MM.1S (cell line): ENCODE measurements at regions not wholly inside any gene's neighbourhood (a gene's known extent, or its start where the extent isn't known, plus 50 kb on each side); places are given as distances from the start of the nearest gene placed in this dataset.

Source experiments
- DNase-seq: peaks from one replicate; pipeline ENCODE4 v3.0.0-alpha.2; 2015
- H2AFZ ChIP-seq: fragments of 300-600 bp; sonication (generic); 2 replicates; pipeline ENCODE4 v1.6.0; 2016; ENCODE audit warnings: antibody characterized with exemption, low read length
- H3F3A ChIP-seq: fragments of 300-600 bp; sonication (generic); 2 replicates; pipeline ENCODE4 v1.6.1; 2016; ENCODE audit warnings: mild to moderate bottlenecking, antibody characterized with exemption, low read length, moderate library complexity, mixed read lengths; ENCODE audit not compliant: insufficient read depth
- H3K27ac ChIP-seq: fragments of 300-600 bp; sonication (generic); 2 replicates; pipeline ENCODE4 v1.5.1; 2016; ENCODE audit warnings: mild to moderate bottlenecking, low read length
- H3K27me3 ChIP-seq: fragments of 300-600 bp; sonication (generic); replicated peaks from 2 replicates; pipeline ENCODE4 v1.6.0; 2016; ENCODE audit warnings: low read length; ENCODE audit not compliant: insufficient read depth
- H3K36me3 ChIP-seq: fragments of 300-600 bp; sonication (generic); replicated peaks from 2 replicates; pipeline ENCODE4 v1.6.1; 2016; ENCODE audit warnings: mild to moderate bottlenecking, low read length, mixed read lengths; ENCODE audit not compliant: insufficient read depth
- H3K4me1 ChIP-seq: fragments of 300-600 bp; sonication (generic); 2 replicates; pipeline ENCODE4 v1.6.1; 2016; ENCODE audit warnings: low read length, mixed read lengths
- H3K4me2 ChIP-seq: fragments of 300-600 bp; sonication (generic); 2 replicates; pipeline ENCODE4 v1.6.0; 2016; ENCODE audit warnings: low read depth, low read length
- H3K4me3 ChIP-seq: fragments of 300-600 bp; sonication (generic); 2 replicates; pipeline ENCODE4 v1.5.1; 2016; ENCODE audit warnings: low read length, mixed read lengths
- H3K79me2 ChIP-seq: fragments of 300-600 bp; sonication (generic); 2 replicates; pipeline ENCODE4 v1.6.1; 2016; ENCODE audit warnings: mixed run types, low read length, mixed read lengths
- H3K9ac ChIP-seq: fragments of 300-600 bp; sonication (generic); 2 replicates; pipeline ENCODE4 v1.6.1; 2016; ENCODE audit warnings: low read length, mixed read lengths
- H3K9me2 ChIP-seq: fragments of 300-600 bp; sonication (generic); replicated peaks from 2 replicates; pipeline ENCODE4 v1.6.1; 2016; ENCODE audit warnings: mild to moderate bottlenecking, low read length, mixed read lengths; ENCODE audit not compliant: insufficient read depth
- H3K9me3 ChIP-seq: fragments of 300-600 bp; sonication (generic); replicated peaks from 2 replicates; pipeline ENCODE4 v1.6.1; 2016; ENCODE audit warnings: mild to moderate bottlenecking, low read length, mixed read lengths; ENCODE audit not compliant: insufficient read depth
- H4K20me1 ChIP-seq: fragments of 300-600 bp; sonication (generic); 2 replicates; pipeline ENCODE4 v1.6.1; 2016; ENCODE audit warnings: mild to moderate bottlenecking, low read length, moderate library complexity, mixed read lengths; ENCODE audit not compliant: insufficient read depth
- CTCF ChIP-seq: fragments of 300-600 bp; sonication (generic); IDR thresholded peaks from 2 replicates; pipeline ENCODE4 v1.5.1; 2016; ENCODE audit warnings: antibody characterized with exemption, low read length, mixed read lengths
- EZH2 ChIP-seq: fragments of 300-600 bp; sonication (generic); optimal IDR thresholded peaks from 2 replicates; pipeline ENCODE3; 2017; ENCODE audit warnings: low read depth, mild to moderate bottlenecking, antibody characterized with exemption, low read length, mixed read lengths
- EZH2phosphoT487 ChIP-seq: fragments of 300-600 bp; sonication (generic); IDR thresholded peaks from 2 replicates; pipeline ENCODE4 v1.6.1; 2018; ENCODE audit warnings: antibody characterized with exemption, low read length

DNA sequence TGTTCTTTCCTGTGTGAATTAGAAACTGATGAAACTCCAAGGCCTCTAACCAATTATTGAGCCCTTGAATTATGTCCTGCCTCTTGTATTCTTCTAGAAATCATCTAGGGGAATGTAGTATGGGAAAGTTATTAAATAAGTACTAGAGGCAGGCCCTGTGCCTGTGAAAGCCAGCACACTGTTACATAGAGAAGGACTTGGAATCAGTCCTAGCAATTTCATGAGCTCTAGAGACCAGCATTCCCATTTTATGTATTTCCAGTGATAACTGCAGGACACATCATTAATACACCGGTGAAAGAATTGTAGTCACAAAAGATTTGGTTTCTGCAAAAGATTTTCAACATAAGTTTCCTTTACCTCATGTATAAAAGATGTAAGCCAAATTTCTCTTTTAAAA is 168.5 kb upstream of the VLDLR start:
- no peak overlapping the region for H2AFZ ChIP-seq
- H3K4me2 ChIP-seq, result no peak overlapping the region

DNA sequence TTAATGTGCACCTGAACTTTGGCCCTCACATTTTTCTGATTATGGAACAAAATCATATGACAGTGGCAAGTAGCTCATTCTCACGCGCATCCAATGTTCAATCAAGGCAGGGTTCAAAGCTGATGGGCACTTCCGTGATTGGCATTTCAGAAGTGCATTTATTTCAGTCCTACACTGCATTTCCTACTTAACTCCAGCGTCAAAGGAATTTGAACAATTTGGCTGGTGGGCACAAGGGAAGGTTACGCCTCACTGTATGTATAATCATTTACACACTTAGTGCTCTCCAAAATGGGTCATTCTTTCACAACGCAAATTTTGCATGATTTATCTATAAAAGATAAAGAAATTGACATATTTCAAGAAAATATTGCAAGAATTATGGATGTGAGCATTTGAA is 167.9 kb upstream of the VLDLR start:
- Histone ChIP-seq H3K9me2 (no peaks in the 10 kb centered on the region), H3K9me3 (no peaks in the 10 kb centered on the region), H4K20me1 (no peaks in the 10 kb centered on the region), H2AFZ (no peak overlapping the region), H3K27me3 (no peaks in the 10 kb centered on the region), H3K4me3 (no peak overlapping the region), H3K4me1 (no peaks in the 10 kb centered on the region), H3K36me3 (no peaks in the 10 kb centered on the region), H3K9ac (no peak overlapping the region), H3F3A (no peaks in the 10 kb centered on the region), H3K27ac (no peak overlapping the region), H3K4me2 (no peak overlapping the region), H3K79me2 (no peaks in the 10 kb centered on the region)
- DNase-seq, result no peak
- TF ChIP-seq EZH2 (no peak), CTCF (no peak), EZH2phosphoT487 (no peak)

More for the DNA sequence above, 168.5 kb upstream of the VLDLR start:
- DNase-seq, result no peak
- Histone ChIP-seq H3K36me3 (no peaks in the 10 kb centered on the region), H4K20me1 (no peaks in the 10 kb centered on the region), H3K79me2 (no peaks in the 10 kb centered on the region), H3K4me1 (no peaks in the 10 kb centered on the region), H3K4me3 (no peak overlapping the region), H3K27ac (no peak overlapping the region), H3K9ac (no peak overlapping the region), H3K9me2 (no peaks in the 10 kb centered on the region), H3K9me3 (no peaks in the 10 kb centered on the region), H3F3A (no peaks in the 10 kb centered on the region), H3K27me3 (no peaks in the 10 kb centered on the region)
- TF ChIP-seq CTCF (no peak), EZH2 (no peak), EZH2phosphoT487 (no peak)

- no peak for TF ChIP-seq EZH2phosphoT487
- no peak for TF ChIP-seq EZH2
- no peak for TF ChIP-seq CTCF
- Histone ChIP-seq H3K27me3 (no peaks in the 10 kb centered on the region), H3F3A (no peaks in the 10 kb centered on the region), H3K9me2 (no peaks in the 10 kb centered on the region), H3K27ac (no peak overlapping the region), H3K9ac (no peak overlapping the region), H4K20me1 (no peaks in the 10 kb centered on the region), H3K4me1 (no peaks in the 10 kb centered on the region), H3K4me3 (no peak overlapping the region), H3K4me2 (no peak overlapping the region), H3K36me3 (no peaks in the 10 kb centered on the region), H2AFZ (no peak overlapping the region), H3K79me2 (no peaks in the 10 kb centered on the region), H3K9me3 (no peaks in the 10 kb centered on the region)
- DNase-seq, result no peak
Observed at GRCh38 chr9:2459756-2460155, 161.8 kb upstream of the VLDLR start.
